ENCODE measurements at regions not wholly inside any gene's neighbourhood (a gene's known extent, or its start where the extent isn't known, plus 50 kb on each side); places are given as distances from the start of the nearest gene placed in this dataset.

GRCh38 chr18:34990597-34990996 is 50.6 kb upstream of the MAPRE2 start:
- Histone ChIP-seq H2BK12ac (ENCODE audit: low read depth, low read length) (no peak overlapping the region), H2BK5ac (ENCODE audit: low read depth, low read length) (no peak overlapping the region), H3K9ac (replicated peaks in 1 of 4; ENCODE audit: extremely low read depth in 1 of 4, low read depth in 3 of 4, low read length in 3 of 4) (no peak overlapping the region), H4K91ac (replicated peaks; ENCODE audit: insufficient read length, low read length) (no peak overlapping the region), H3K9me3 (ENCODE audit: insufficient read depth in 2 of 2, low read depth in 1 of 2, low read length in 1 of 2) (peaks cover 2 to 5% of the 10 kb centered on the region in 2 experiments; a peak in 3 of 4 replicates), H2BK120ac (replicated peaks; ENCODE audit: low read depth, low read length) (no peak overlapping the region), H3K23me2 (ENCODE audit: low read depth, low read length) (no peaks in the 10 kb centered on the region), H3K56ac (replicated peaks; ENCODE audit: insufficient read length, low read depth, low read length) (no peak overlapping the region), H3K14ac (ENCODE audit: insufficient read length) (no peak overlapping the region), H3K4me2 (ENCODE audit: insufficient read depth in 1 of 2, low read depth in 2 of 2, low read length in 2 of 2) (no peak overlapping the region), H2AFZ (ENCODE audit: low read length) (no peak overlapping the region), H3K79me1 (ENCODE audit: low read depth, low read length) (no peaks in the 10 kb centered on the region), H4K20me1 (replicated peaks in 1 of 2; ENCODE audit: control insufficient read depth in 1 of 2, insufficient read depth in 2 of 2, low read length in 2 of 2) (no peaks in the 10 kb centered on the region), H4K5ac (ENCODE audit: insufficient read length, low read depth, low read length) (no peak overlapping the region), H3K4me1 (replicated peaks in 1 of 4; ENCODE audit: control insufficient read depth in 3 of 4, insufficient read depth in 4 of 4, low read length in 3 of 4) (no peaks in the 10 kb centered on the region), H2BK20ac (ENCODE audit: low read length) (no peak overlapping the region), H3K18ac (ENCODE audit: extremely low read depth, low read length) (no peak overlapping the region), H3K36me3 (ENCODE audit: control insufficient read depth in 2 of 4, insufficient read depth in 4 of 4, low read length in 3 of 4) (no peaks in the 10 kb centered on the region; a peak in 2 of 8 replicates), H4K8ac (ENCODE audit: extremely low read depth, insufficient read depth, low read length) (no peak overlapping the region), H2BK15ac (ENCODE audit: low read length) (no peak overlapping the region), H3K4ac (replicated peaks; ENCODE audit: insufficient read length, low read depth, low read length) (no peak overlapping the region), H3K27ac (ENCODE audit: low read depth, low read length) (no peak overlapping the region), H3K23ac (ENCODE audit: insufficient read length) (no peak overlapping the region), H2AK5ac (ENCODE audit: low read depth, low read length) (no peak overlapping the region), H3K79me2 (ENCODE audit: control insufficient read depth in 1 of 2, insufficient read depth in 2 of 2, low read length in 2 of 2) (no peaks in the 10 kb centered on the region), H3K27me3 (replicated peaks in 1 of 4; ENCODE audit: control insufficient read depth in 3 of 4, extremely low read depth in 1 of 4, insufficient read depth in 3 of 4, low read length in 3 of 4) (peaks cover 0 to 1% (median 0%) of the 10 kb centered on the region in 4 experiments; a peak in 2 of 7 replicates), H3K4me3 (ENCODE audit: extremely low read depth in 1 of 4, insufficient read depth in 2 of 4, low read depth in 3 of 4, low read length in 4 of 4) (no peak overlapping the region)
- ChIA-PET CTCF (ENCODE audit: partially characterized antibody) (interaction anchor here (0.6 to 0.7 kb wide), 2 partner anchors 20 to 1679 kb away, joined by 3 to 4 read pairs; no protein-coding TSS in a partner anchor), POLR2A (ENCODE audit: partially characterized antibody) (no interaction called here)
- DNase-seq (ENCODE audit: low read depth in 1 of 2, low spot score in 2 of 2) (no peak), FAIRE-seq (no peak)
- TF ChIP-seq TAF1 (IDR thresholded peaks at IDR 0.05; ENCODE audit: low read depth, low read length) (no peak), MAX (IDR thresholded peaks at IDR 0.05) (no peak), CBX8 (IDR thresholded peaks at IDR 0.05; ENCODE audit: borderline replicate concordance, low read depth, low read length) (no peak), SUZ12 (IDR thresholded peaks at IDR 0.05; ENCODE audit: low read length) (no peak), ZNF274 (IDR thresholded peaks at IDR 0.05; ENCODE audit: borderline replicate concordance, extremely low read depth, low read length) (no peak), NRF1 (IDR thresholded peaks at IDR 0.05; ENCODE audit: low read depth, low read length) (no peak), GTF2F1 (IDR thresholded peaks at IDR 0.05; ENCODE audit: borderline replicate concordance, low read depth, low read length) (no peak), SP1 (IDR thresholded peaks at IDR 0.05; ENCODE audit: low read depth, low read length) (no peak), TEAD4 (IDR thresholded peaks at IDR 0.05; ENCODE audit: low read depth, low read length) (no peak), JUN (IDR thresholded peaks at IDR 0.05; ENCODE audit: low read depth, low read length) (no peak)
- WGBS, 2 experiments (ENCODE audit: extremely low coverage in 1 of 2, insufficient coverage in 1 of 2, insufficient read length in 1 of 2, insufficient replicate concordance in 2 of 2, low coverage in 1 of 2, low lambda C conversion rate in 2 of 2, missing lambda C conversion rate in 1 of 2) = 86% methylated on average over 4 of the region's 4 CpGs; no CpG with 5 or more reads in 1 of the 2 experiments

Measured in H1 (cell line).